ENCODE measurements at regions not wholly inside any gene's neighbourhood (a gene's known extent, or its start where the extent isn't known, plus 50 kb on each side); places are given as distances from the start of the nearest gene placed in this dataset.

DNA sequence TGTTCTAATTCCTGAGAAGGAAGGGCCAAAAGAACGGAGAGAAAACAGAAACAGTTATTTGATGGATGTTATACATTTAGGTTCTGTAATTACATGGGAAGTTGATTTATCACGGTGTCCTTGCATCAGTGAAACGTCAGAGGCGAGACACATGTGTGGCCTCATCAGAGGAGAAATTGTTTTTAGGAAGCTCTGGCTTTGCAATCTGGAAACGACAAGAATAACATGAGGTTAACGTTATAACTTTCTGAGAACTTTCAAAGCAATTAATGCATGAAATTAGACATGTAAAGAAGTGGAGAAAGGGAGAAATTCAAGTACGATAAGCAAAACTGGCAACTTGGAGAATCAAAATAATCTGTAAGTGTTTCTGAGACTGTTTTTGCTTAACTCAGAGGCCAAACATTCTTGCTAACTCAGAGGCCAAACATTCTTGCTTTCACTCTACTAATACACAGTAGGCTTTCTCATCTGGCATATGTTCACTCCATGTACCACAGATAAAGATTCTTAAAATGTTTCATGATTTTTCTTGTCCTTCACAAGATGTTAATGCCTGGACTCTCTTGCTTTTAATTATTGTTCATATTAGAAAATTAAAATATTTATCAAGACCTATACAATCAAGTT lies 933.0 kb downstream of the TLE4 start:
- no peak overlapping the region for H3K27ac ChIP-seq
- TF ChIP-seq, protein P1, sequence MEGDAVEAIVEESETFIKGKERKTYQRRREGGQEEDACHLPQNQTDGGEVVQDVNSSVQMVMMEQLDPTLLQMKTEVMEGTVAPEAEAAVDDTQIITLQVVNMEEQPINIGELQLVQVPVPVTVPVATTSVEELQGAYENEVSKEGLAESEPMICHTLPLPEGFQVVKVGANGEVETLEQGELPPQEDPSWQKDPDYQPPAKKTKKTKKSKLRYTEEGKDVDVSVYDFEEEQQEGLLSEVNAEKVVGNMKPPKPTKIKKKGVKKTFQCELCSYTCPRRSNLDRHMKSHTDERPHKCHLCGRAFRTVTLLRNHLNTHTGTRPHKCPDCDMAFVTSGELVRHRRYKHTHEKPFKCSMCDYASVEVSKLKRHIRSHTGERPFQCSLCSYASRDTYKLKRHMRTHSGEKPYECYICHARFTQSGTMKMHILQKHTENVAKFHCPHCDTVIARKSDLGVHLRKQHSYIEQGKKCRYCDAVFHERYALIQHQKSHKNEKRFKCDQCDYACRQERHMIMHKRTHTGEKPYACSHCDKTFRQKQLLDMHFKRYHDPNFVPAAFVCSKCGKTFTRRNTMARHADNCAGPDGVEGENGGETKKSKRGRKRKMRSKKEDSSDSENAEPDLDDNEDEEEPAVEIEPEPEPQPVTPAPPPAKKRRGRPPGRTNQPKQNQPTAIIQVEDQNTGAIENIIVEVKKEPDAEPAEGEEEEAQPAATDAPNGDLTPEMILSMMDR (conservative IDR thresholded peaks at IDR 0.05; ENCODE audit: low read depth) = no peak
- CTCF ChIA-PET = interaction anchor here (0.6 kb wide), 1 partner anchor 122 kb away, joined by 3 read pairs; no protein-coding TSS in a partner anchor
- POLR2A ChIA-PET (ENCODE audit: low non-redundant PET) = no interaction called here
- DNase-seq (ENCODE audit: low spot score) = no peak

DNA sequence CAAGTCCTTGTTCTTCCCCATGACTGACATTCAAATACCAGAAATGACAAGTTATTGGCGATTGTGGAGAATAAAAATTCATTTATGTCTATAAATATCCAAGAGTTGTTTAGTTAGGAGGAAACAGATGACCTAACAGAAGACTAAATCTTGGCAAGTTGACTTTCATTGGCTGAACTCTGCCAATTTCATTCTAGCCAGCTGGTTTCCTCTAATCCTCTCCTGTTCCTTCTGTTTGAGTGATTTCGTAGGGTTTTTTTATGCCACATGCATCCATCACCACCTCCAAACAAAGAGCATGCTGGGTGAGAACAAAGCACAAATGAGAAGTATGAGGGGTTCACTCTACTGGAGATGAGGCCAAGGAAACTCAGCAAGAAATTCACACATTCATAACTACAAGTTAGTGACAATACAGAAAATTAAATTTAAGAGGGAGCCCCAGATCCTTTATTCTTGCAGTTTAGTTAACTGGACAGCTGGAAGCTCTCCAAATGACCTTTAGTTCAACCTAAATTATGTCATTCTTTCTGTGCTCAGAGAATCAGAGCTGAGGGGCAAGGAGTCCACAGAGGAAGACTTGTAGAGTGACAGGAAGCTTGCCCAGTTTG lies 932.0 kb downstream of the TLE4 start:
- DNase-seq (ENCODE audit: low spot score) = no peak
- ChIA-PET POLR2A (ENCODE audit: low non-redundant PET) (no interaction called here), CTCF (interaction anchor here (0.6 kb wide), 1 partner anchor 121 kb away, joined by 3 read pairs; no protein-coding TSS in a partner anchor)
- no peak overlapping the region for H3K27ac ChIP-seq
- TF ChIP-seq, protein P1 (conservative IDR thresholded peaks at IDR 0.05; ENCODE audit: low read depth) = no peak

DNA sequence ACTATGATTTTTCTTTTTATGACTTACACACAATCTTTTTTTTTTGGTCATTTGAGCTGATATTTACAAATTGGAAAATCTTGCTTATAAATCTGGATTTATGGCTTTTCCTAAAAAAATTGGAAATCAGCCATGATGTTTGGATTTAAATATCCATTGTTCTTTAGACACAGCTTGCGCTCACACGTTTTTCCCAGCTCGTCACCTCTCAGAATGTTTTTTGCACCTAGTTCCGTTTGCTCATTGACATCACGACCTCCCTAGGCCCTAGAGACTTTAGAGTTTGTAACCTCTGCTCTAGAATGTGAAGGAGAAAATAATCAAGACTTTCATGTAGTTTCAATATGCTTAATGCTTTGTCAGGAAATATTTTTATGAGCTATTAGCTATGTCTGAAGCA lies 930.5 kb downstream of the TLE4 start:
- TF ChIP-seq, protein P1 (conservative IDR thresholded peaks at IDR 0.05; ENCODE audit: low read depth) = no peak
- ChIA-PET CTCF (no interaction called here), POLR2A (ENCODE audit: low non-redundant PET) (no interaction called here)
- no peak overlapping the region for H3K27ac ChIP-seq
- no peak for DNase-seq (ENCODE audit: low spot score)

DNA sequence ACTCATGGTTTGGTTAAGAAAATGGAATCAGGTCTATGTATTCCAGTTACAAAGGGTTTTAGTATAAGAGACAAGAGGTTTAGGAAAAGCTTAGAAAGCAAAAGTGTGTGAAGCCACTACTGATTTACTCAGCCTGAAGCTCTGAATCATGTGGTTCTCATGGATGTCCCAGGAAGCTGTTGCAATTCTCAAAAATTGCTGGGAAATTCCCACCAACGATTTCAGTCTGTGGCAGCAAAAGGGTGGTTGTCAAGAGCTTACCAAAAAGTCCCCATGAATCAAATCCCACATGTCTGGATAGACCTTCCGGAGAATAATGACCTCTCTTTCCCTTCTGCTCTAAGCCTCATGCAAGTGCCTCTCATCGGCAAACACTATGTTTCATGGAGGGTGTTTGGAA lies 929.9 kb downstream of the TLE4 start:
- TF ChIP-seq, protein P1 (conservative IDR thresholded peaks at IDR 0.05; ENCODE audit: low read depth) = no peak
- no peak overlapping the region for H3K27ac ChIP-seq
- CTCF ChIA-PET = no interaction called here
- no peak for DNase-seq (ENCODE audit: low spot score)
- POLR2A ChIA-PET (ENCODE audit: low non-redundant PET) = no interaction called here

DNA sequence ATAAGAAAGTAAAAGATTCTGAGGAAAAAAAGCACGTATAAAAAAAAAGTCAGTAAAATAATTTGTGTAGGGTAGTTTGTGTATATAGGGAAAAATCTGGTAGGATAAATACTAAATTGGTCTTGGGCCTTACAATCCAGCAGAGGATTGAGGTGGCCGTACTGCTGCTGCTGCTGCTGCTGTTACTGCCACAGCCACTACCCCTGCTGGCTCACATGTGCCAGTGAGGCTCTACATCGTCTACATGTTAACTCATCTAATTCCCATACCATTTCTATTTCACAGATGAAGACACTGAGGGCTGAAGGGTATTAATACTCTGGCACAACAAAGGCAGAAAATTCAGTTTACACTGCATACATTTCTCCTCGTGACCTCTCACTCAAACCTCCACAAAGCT lies 928.5 kb downstream of the TLE4 start:
- POLR2A ChIA-PET (ENCODE audit: low non-redundant PET) = no interaction called here
- TF ChIP-seq, protein P1 (conservative IDR thresholded peaks at IDR 0.05; ENCODE audit: low read depth) = no peak
- CTCF ChIA-PET = no interaction called here
- no peak for DNase-seq (ENCODE audit: low spot score)
- no peak overlapping the region for H3K27ac ChIP-seq

DNA sequence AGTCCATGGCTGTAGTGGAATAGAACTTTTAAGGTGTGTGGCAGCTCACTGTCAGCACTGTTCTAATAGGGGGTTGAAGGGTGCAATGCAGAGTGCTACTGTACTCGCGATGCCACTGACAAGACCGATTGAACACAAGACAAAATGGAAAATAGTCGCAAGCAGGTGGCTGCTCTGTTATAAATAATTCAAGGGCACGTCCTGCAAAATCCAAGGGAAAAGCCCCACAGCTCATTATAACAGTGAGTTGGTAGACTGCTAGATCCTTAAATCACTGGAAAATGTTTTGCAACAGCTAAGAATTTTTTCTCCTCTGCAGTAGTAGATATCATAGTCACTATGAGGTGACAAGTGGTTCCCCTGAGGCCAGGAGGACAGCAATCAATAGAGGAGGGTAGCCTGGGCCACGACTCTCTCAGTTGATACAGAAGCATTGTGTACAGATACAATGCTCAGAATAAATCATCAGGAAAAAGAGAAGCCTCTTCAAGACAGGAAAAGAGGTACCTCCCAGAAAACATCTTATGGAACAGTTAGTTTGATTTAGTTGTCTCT lies 926.3 kb downstream of the TLE4 start:
- ChIA-PET CTCF (interaction anchor here (0.5 to 0.6 kb wide), 2 partner anchors 13 to 48 kb away, joined by 3 read pairs; no protein-coding TSS in a partner anchor), POLR2A (ENCODE audit: low non-redundant PET) (no interaction called here)
- DNase-seq (ENCODE audit: low spot score) = no peak
- no peak overlapping the region for H3K27ac ChIP-seq
- TF ChIP-seq, protein P1 (conservative IDR thresholded peaks at IDR 0.05; ENCODE audit: low read depth) = no peak
